BLaER1 (cell line): ENCODE measurements at regions not wholly inside any gene's neighbourhood (a gene's known extent, or its start where the extent isn't known, plus 50 kb on each side); places are given as distances from the start of the nearest gene placed in this dataset.

Experiments
- H3K27ac ChIP-seq: shearing (Covaris generic); formaldehyde crosslinking; 2 replicates; pipeline ENCODE4 v1.8.1; 2022
- H3K27me3 ChIP-seq: shearing (Covaris generic); formaldehyde crosslinking; 2 replicates; pipeline ENCODE4 v1.8.1; 2022
- H3K36me3 ChIP-seq: shearing (Covaris generic); formaldehyde crosslinking; 2 replicates; pipeline ENCODE4 v1.8.1; 2022
- H3K4me1 ChIP-seq: shearing (Covaris generic); formaldehyde crosslinking; 2 replicates; pipeline ENCODE4 v1.8.1; 2022
- H3K4me2 ChIP-seq: shearing (Covaris generic); formaldehyde crosslinking; 2 replicates; pipeline ENCODE4 v1.8.1; 2022
- H3K4me3 ChIP-seq: shearing (Covaris generic); formaldehyde crosslinking; 2 replicates; pipeline ENCODE4 v1.8.1; 2022
- H3K9ac ChIP-seq: shearing (Covaris generic); formaldehyde crosslinking; 2 replicates; pipeline ENCODE4 v1.8.1; 2022
- H3K9me3 ChIP-seq: shearing (Covaris generic); formaldehyde crosslinking; 2 replicates; pipeline ENCODE4 v1.8.1; 2022
- H4K20me1 ChIP-seq: shearing (Covaris generic); formaldehyde crosslinking; 2 replicates; pipeline ENCODE4 v1.8.1; 2022
- Cebpa-rat ChIP-seq: shearing (Covaris generic); IDR thresholded peaks from 2 replicates; pipeline ENCODE4 v1.8.1; 2022

- no peak overlapping the region for H3K9ac ChIP-seq
- no peaks in the 10 kb centered on the region for H4K20me1 ChIP-seq
- H3K36me3 ChIP-seq: no peaks in the 10 kb centered on the region
- no peak for TF ChIP-seq Cebpa-rat
- H3K4me2 ChIP-seq: no peak overlapping the region
- no peak overlapping the region for H3K27ac ChIP-seq
- H3K27me3 ChIP-seq: no peaks in the 10 kb centered on the region
- no peak overlapping the region for H3K4me3 ChIP-seq
- peaks cover 50% of the 10 kb centered on the region for H3K4me1 ChIP-seq
- H3K9me3 ChIP-seq: peaks cover 16% of the 10 kb centered on the region; the same call in 1 of the 2 replicates
Observed at GRCh38 chr6:11349880-11350279, 117.4 kb upstream of the NEDD9 start.

- Histone ChIP-seq H3K27ac (no peak overlapping the region), H3K4me2 (peak overlapping the region; percentile 80), H3K36me3 (no peaks in the 10 kb centered on the region), H4K20me1 (no peaks in the 10 kb centered on the region), H3K4me1 (peaks cover 32% of the 10 kb centered on the region), H3K9me3 (peaks cover 9% of the 10 kb centered on the region; the same call in 1 of the 2 replicates), H3K9ac (no peak overlapping the region), H3K4me3 (peak overlapping the region; percentile 24; the same call in 1 of the 2 replicates), H3K27me3 (no peaks in the 10 kb centered on the region)
- TF ChIP-seq Cebpa-rat: no peak
Observed at GRCh38 chr6:11346516-11346915, 114.0 kb upstream of the NEDD9 start.

- Histone ChIP-seq H3K4me3 (no peak overlapping the region), H4K20me1 (no peaks in the 10 kb centered on the region), H3K4me2 (peak overlapping the region; percentile 80), H3K4me1 (peaks cover 32% of the 10 kb centered on the region), H3K36me3 (peaks cover 6% of the 10 kb centered on the region; the same call in 1 of the 2 replicates), H3K27ac (no peak overlapping the region), H3K9ac (no peak overlapping the region), H3K27me3 (no peaks in the 10 kb centered on the region), H3K9me3 (peaks cover 9% of the 10 kb centered on the region)
- TF ChIP-seq Cebpa-rat: no peak
Observed at GRCh38 chr6:11345536-11345935, 113.1 kb upstream of the NEDD9 start.

GRCh38 chr6:11343963-11344723, 111.7 kb upstream of the NEDD9 start:
- Histone ChIP-seq H3K4me2 (no peak overlapping the region), H3K4me3 (no peak overlapping the region), H3K27ac (no peak overlapping the region), H3K27me3 (no peaks in the 10 kb centered on the region), H3K36me3 (peaks cover 6% of the 10 kb centered on the region; the same call in 1 of the 2 replicates), H3K9ac (no peak overlapping the region), H3K9me3 (peaks cover 4% of the 10 kb centered on the region), H3K4me1 (peaks cover 32% of the 10 kb centered on the region), H4K20me1 (no peaks in the 10 kb centered on the region)
- TF ChIP-seq Cebpa-rat: no peak

- no peaks in the 10 kb centered on the region for H4K20me1 ChIP-seq
- H3K4me2 ChIP-seq: no peak overlapping the region
Observed at GRCh38 chr6:11341867-11342266, 109.4 kb upstream of the NEDD9 start.

GRCh38 chr6:11341303-11341702, 108.8 kb upstream of the NEDD9 start:
- H3K4me2 ChIP-seq: no peak overlapping the region
- no peak for TF ChIP-seq Cebpa-rat
- H3K9ac ChIP-seq: no peak overlapping the region

More at GRCh38 chr6:11341867-11342266, 109.4 kb upstream of the NEDD9 start:
- TF ChIP-seq Cebpa-rat: no peak
- Histone ChIP-seq H3K9ac (no peak overlapping the region), H3K36me3 (peaks cover 6% of the 10 kb centered on the region; the same call in 1 of the 2 replicates), H3K4me3 (no peak overlapping the region), H3K27ac (no peak overlapping the region), H3K4me1 (peaks cover 24% of the 10 kb centered on the region), H3K27me3 (no peaks in the 10 kb centered on the region), H3K9me3 (peaks cover 4% of the 10 kb centered on the region; the same call in 1 of the 2 replicates)

GRCh38 chr6:11339380-11339779, 106.9 kb upstream of the NEDD9 start:
- Histone ChIP-seq H4K20me1 (no peaks in the 10 kb centered on the region), H3K36me3 (peaks cover 6% of the 10 kb centered on the region; the same call in 1 of the 2 replicates), H3K27ac (no peak overlapping the region), H3K4me1 (no peaks in the 10 kb centered on the region), H3K27me3 (no peaks in the 10 kb centered on the region), H3K4me2 (no peak overlapping the region), H3K9ac (no peak overlapping the region), H3K4me3 (no peak overlapping the region), H3K9me3 (peaks cover 4% of the 10 kb centered on the region; the same call in 1 of the 2 replicates)
- TF ChIP-seq Cebpa-rat: no peak

More at GRCh38 chr6:11341303-11341702, 108.8 kb upstream of the NEDD9 start:
- Histone ChIP-seq H4K20me1 (no peaks in the 10 kb centered on the region), H3K27me3 (no peaks in the 10 kb centered on the region), H3K36me3 (peaks cover 6% of the 10 kb centered on the region; the same call in 1 of the 2 replicates), H3K4me3 (no peak overlapping the region), H3K4me1 (peaks cover 19% of the 10 kb centered on the region), H3K27ac (no peak overlapping the region), H3K9me3 (peaks cover 4% of the 10 kb centered on the region; the same call in 1 of the 2 replicates)

- TF ChIP-seq Cebpa-rat: no peak
- Histone ChIP-seq H3K4me3 (no peak overlapping the region), H3K36me3 (peaks cover 6% of the 10 kb centered on the region; the same call in 1 of the 2 replicates), H3K9ac (no peak overlapping the region), H3K9me3 (peaks cover 4% of the 10 kb centered on the region; the same call in 1 of the 2 replicates), H3K4me1 (peaks cover 14% of the 10 kb centered on the region), H3K4me2 (no peak overlapping the region), H4K20me1 (no peaks in the 10 kb centered on the region), H3K27ac (no peak overlapping the region), H3K27me3 (no peaks in the 10 kb centered on the region)
Observed at GRCh38 chr6:11337306-11337705, 104.8 kb upstream of the NEDD9 start.

- H3K4me2 ChIP-seq: no peak overlapping the region
- no peak overlapping the region for H3K4me3 ChIP-seq
- no peak overlapping the region for H3K27ac ChIP-seq
- no peak for TF ChIP-seq Cebpa-rat
- peaks cover 3% of the 10 kb centered on the region; the same call in 1 of the 2 replicates for H3K9me3 ChIP-seq
- H4K20me1 ChIP-seq: no peaks in the 10 kb centered on the region
- peaks cover 29% of the 10 kb centered on the region for H3K4me1 ChIP-seq
- H3K9ac ChIP-seq: no peak overlapping the region
- peaks cover 2% of the 10 kb centered on the region; the same call in 1 of the 2 replicates for H3K36me3 ChIP-seq
- no peaks in the 10 kb centered on the region for H3K27me3 ChIP-seq
Observed at GRCh38 chr6:11335826-11336225, 103.4 kb upstream of the NEDD9 start.
